HEK293T (cell line): ENCODE measurements at regions not wholly inside any gene's neighbourhood (a gene's known extent, or its start where the extent isn't known, plus 50 kb on each side); places are given as distances from the start of the nearest gene placed in this dataset.

Experiments used
- ARNT ChIP-seq: fragments of 450-650 bp; IDR thresholded peaks from 2 replicates; pipeline ENCODE4 v1.6.1; 2017; ENCODE audit warnings: mild to moderate bottlenecking
- BHLHE40 ChIP-seq: fragments of 450-650 bp; IDR thresholded peaks from 2 replicates; pipeline ENCODE4 v1.6.1; 2016; ENCODE audit warnings: mild to moderate bottlenecking, moderate library complexity, borderline replicate concordance
- CTBP1 ChIP-seq: fragments of 450-650 bp; IDR thresholded peaks from 2 replicates; pipeline ENCODE4 v1.6.1; 2016; ENCODE audit warnings: borderline replicate concordance
- FOXA1 ChIP-seq: fragments of 450-650 bp; IDR thresholded peaks from 2 replicates; pipeline ENCODE4 v1.6.1; 2016; ENCODE audit warnings: mild to moderate bottlenecking
- FOXM1 ChIP-seq: fragments of 450-650 bp; IDR thresholded peaks from 2 replicates; pipeline ENCODE4 v1.6.1; 2017; ENCODE audit warnings: mild to moderate bottlenecking, borderline replicate concordance
- L3MBTL2 ChIP-seq: fragments of 450-650 bp; conservative IDR thresholded peaks from 2 replicates; pipeline ENCODE4 v1.6.1; 2016; ENCODE audit warnings: mild to moderate bottlenecking
- NFRKB ChIP-seq: fragments of 450-650 bp; IDR thresholded peaks from 2 replicates; pipeline ENCODE4 v1.6.1; 2016; ENCODE audit warnings: mild to moderate bottlenecking, moderate library complexity
- SP1 ChIP-seq: fragments of 450-650 bp; IDR thresholded peaks from 2 replicates; pipeline ENCODE4 v1.6.1; 2017
- SUZ12 ChIP-seq: fragments of 450-650 bp; IDR thresholded peaks from 2 replicates; pipeline ENCODE4 v1.6.1; 2016; ENCODE audit warnings: mild to moderate bottlenecking
- TARDBP ChIP-seq: fragments of 450-650 bp; IDR thresholded peaks from 2 replicates; pipeline ENCODE4 v1.6.1; 2016

GRCh38 chr1:93766451-93766850 is 84.8 kb upstream of the BCAR3 start:
- TF ChIP-seq CTBP1, result no peak
- no peak for TF ChIP-seq FOXM1
- TF ChIP-seq NFRKB, result no peak
- TF ChIP-seq ARNT, result no peak
- TF ChIP-seq SP1, result no peak
- no peak for TF ChIP-seq SUZ12
- TF ChIP-seq TARDBP, result no peak
- TF ChIP-seq BHLHE40, result no peak
- TF ChIP-seq FOXA1, result no peak
- no peak for TF ChIP-seq L3MBTL2
